H1 (cell line): ENCODE measurements at regions not wholly inside any gene's neighbourhood (a gene's known extent, or its start where the extent isn't known, plus 50 kb on each side); places are given as distances from the start of the nearest gene placed in this dataset.

Source experiments
- CTCF ChIA-PET: fragments of 300-600 bp; sonication (Branson Sonifier 250); formaldehyde crosslinking; loops from one replicate; lab custom pipeline; 2021; ENCODE audit not compliant: partially characterized antibody; lab: Charles Lee
- POLR2A ChIA-PET: fragments of 300-600 bp; sonication (Branson Sonifier 250); formaldehyde crosslinking; loops from one replicate; lab custom pipeline; 2021; ENCODE audit warnings: inconsistent platforms; ENCODE audit not compliant: partially characterized antibody; lab: Charles Lee
- DNase-seq, 2 experiments: peaks; one replicate each; pipeline versions ENCODE4 v3.0.0 to v3.0.0-alpha.2; 2010 to 2022; ENCODE audit warnings: low spot score in 2 of 2, low read depth in 1 of 2, mixed read lengths in 1 of 2
- FAIRE-seq: peaks from 2 replicates; lab custom pipeline; 2011; peaks lifted over from hg19 to GRCh38; lab: Jason Lieb, UNC
- H2AFZ ChIP-seq: 2 replicates; pipeline ENCODE4 v1.8.1; 2012; ENCODE audit warnings: low read length, inconsistent platforms
- H2AK5ac ChIP-seq: 2 replicates; pipeline ENCODE4 v1.6.1; 2013; ENCODE audit warnings: low read depth, low read length
- H2BK120ac ChIP-seq: replicated peaks from 2 replicates; pipeline ENCODE3; 2013; ENCODE audit warnings: low read depth, low read length, inconsistent platforms
- H2BK12ac ChIP-seq: 2 replicates; pipeline ENCODE4 v1.6.1; 2013; ENCODE audit warnings: low read depth, low read length
- H2BK15ac ChIP-seq: 2 replicates; pipeline ENCODE4 v1.6.1; 2013; ENCODE audit warnings: low read length
- H2BK20ac ChIP-seq: 2 replicates; pipeline ENCODE4 v1.6.1; 2013; ENCODE audit warnings: low read length
- H2BK5ac ChIP-seq: 2 replicates; pipeline ENCODE4 v1.6.1; 2013; ENCODE audit warnings: low read depth, low read length
- H3K14ac ChIP-seq: 2 replicates; pipeline ENCODE4 v1.6.1; 2013; ENCODE audit warnings: inconsistent platforms; ENCODE audit not compliant: insufficient read length
- H3K18ac ChIP-seq: 2 replicates; pipeline ENCODE4 v1.6.1; 2013; ENCODE audit warnings: low read length; ENCODE audit errors: extremely low read depth
- H3K23ac ChIP-seq: 2 replicates; pipeline ENCODE4 v1.6.1; 2013; ENCODE audit warnings: inconsistent platforms; ENCODE audit not compliant: insufficient read length
- H3K23me2 ChIP-seq: 2 replicates; pipeline ENCODE4 v1.6.1; 2013; ENCODE audit warnings: low read depth, low read length
- H3K27ac ChIP-seq: 2 replicates; pipeline ENCODE4 v1.6.1; 2011; ENCODE audit warnings: low read depth, low read length, inconsistent platforms
- H3K27me3 ChIP-seq, 4 experiments: replicated peaks in 1 of 4; 1 replicate in 1 of 4; 2 replicates in 3 of 4; pipeline versions ENCODE4 v1.6.1 to v1.8.1; 2011 to 2013; ENCODE audit warnings: low read length in 3 of 4, mild to moderate bottlenecking in 3 of 4, inconsistent platforms in 2 of 4, mixed read lengths in 2 of 4, moderate library complexity in 1 of 4; ENCODE audit not compliant: control insufficient read depth in 3 of 4, insufficient read depth in 3 of 4; ENCODE audit errors: extremely low read depth in 1 of 4
- H3K36me3 ChIP-seq, 4 experiments: 2 replicates each; pipeline versions ENCODE4 v1.6.1 to v1.8.1; 2011 to 2013; ENCODE audit warnings: mild to moderate bottlenecking in 4 of 4, low read length in 3 of 4, moderate library complexity in 2 of 4, control low read depth in 1 of 4, inconsistent platforms in 1 of 4; ENCODE audit not compliant: insufficient read depth in 4 of 4, control insufficient read depth in 2 of 4
- H3K4ac ChIP-seq: replicated peaks from 2 replicates; pipeline ENCODE3; 2013; ENCODE audit warnings: low read length, low read depth, mixed read lengths, inconsistent platforms; ENCODE audit not compliant: insufficient read length
- H3K4me1 ChIP-seq, 4 experiments: replicated peaks in 1 of 4; 1 replicate in 1 of 4; 2 replicates in 3 of 4; pipeline versions ENCODE4 v1.6.1 to v1.8.1; 2011 to 2013; ENCODE audit warnings: low read length in 3 of 4, inconsistent platforms in 2 of 4, mixed read lengths in 1 of 4; ENCODE audit not compliant: insufficient read depth in 4 of 4, control insufficient read depth in 3 of 4
- H3K4me2 ChIP-seq, 2 experiments: 2 replicates each; pipeline versions ENCODE4 v1.6.1 to v1.8.1; 2011 to 2013; ENCODE audit warnings: low read depth in 2 of 2, low read length in 2 of 2, control low read depth in 1 of 2, inconsistent platforms in 1 of 2, mild to moderate bottlenecking in 1 of 2; ENCODE audit not compliant: insufficient read depth in 1 of 2
- H3K4me3 ChIP-seq, 4 experiments: fragments of 200-600, 300-600 bp in 1 of 4; sonication (generic), shearing (Covaris generic), sonication (Bioruptor Twin) in 1 of 4; 2 replicates each; pipeline versions ENCODE4 v1.5.1 to v1.8.1; 2011 to 2016; ENCODE audit warnings: low read length in 4 of 4, low read depth in 3 of 4, control low read depth in 2 of 4, inconsistent platforms in 2 of 4, mild to moderate bottlenecking in 2 of 4, mixed read lengths in 1 of 4, moderate library complexity in 1 of 4; ENCODE audit not compliant: insufficient read depth in 2 of 4; ENCODE audit errors: extremely low read depth in 1 of 4
- H3K56ac ChIP-seq: replicated peaks from 2 replicates; pipeline ENCODE3; 2013; ENCODE audit warnings: low read depth, mild to moderate bottlenecking, mixed read lengths, low read length, inconsistent platforms; ENCODE audit not compliant: insufficient read length
- H3K79me1 ChIP-seq: 2 replicates; pipeline ENCODE4 v1.6.1; 2013; ENCODE audit warnings: low read depth, low read length, control low read depth
- H3K79me2 ChIP-seq, 2 experiments: 2 replicates each; pipeline versions ENCODE4 v1.6.1 to v1.8.1; 2012 to 2013; ENCODE audit warnings: low read length in 2 of 2, mild to moderate bottlenecking in 2 of 2, inconsistent platforms in 1 of 2; ENCODE audit not compliant: insufficient read depth in 2 of 2, control insufficient read depth in 1 of 2
- H3K9ac ChIP-seq, 4 experiments: replicated peaks in 1 of 4; 1 replicate in 1 of 4; 2 replicates in 3 of 4; pipeline versions ENCODE4 v1.6.1 to v1.8.1; 2011 to 2013; ENCODE audit warnings: low read depth in 3 of 4, low read length in 3 of 4, control low read depth in 2 of 4, mild to moderate bottlenecking in 2 of 4, moderate library complexity in 2 of 4, inconsistent platforms in 1 of 4; ENCODE audit errors: extremely low read depth in 1 of 4
- H3K9me3 ChIP-seq, 2 experiments: 2 replicates each; pipeline versions ENCODE4 v1.6.1 to v1.8.1; 2012 to 2013; ENCODE audit warnings: mild to moderate bottlenecking in 2 of 2, moderate library complexity in 2 of 2, control low read depth in 1 of 2, inconsistent platforms in 1 of 2, low read depth in 1 of 2, low read length in 1 of 2, mixed read lengths in 1 of 2; ENCODE audit not compliant: insufficient read depth in 2 of 2
- H4K20me1 ChIP-seq, 2 experiments: replicated peaks in 1 of 2; 2 replicates each; pipeline versions ENCODE3 to v1.8.1; 2011 to 2013; ENCODE audit warnings: inconsistent platforms in 2 of 2, low read length in 2 of 2, mild to moderate bottlenecking in 1 of 2; ENCODE audit not compliant: insufficient read depth in 2 of 2, control insufficient read depth in 1 of 2
- H4K5ac ChIP-seq: 2 replicates; pipeline ENCODE4 v1.6.1; 2013; ENCODE audit warnings: low read length, low read depth, mixed read lengths, inconsistent platforms; ENCODE audit not compliant: insufficient read length
- H4K8ac ChIP-seq: 2 replicates; pipeline ENCODE4 v1.8.0; 2013; ENCODE audit warnings: mild to moderate bottlenecking, moderate library complexity, low read length, inconsistent platforms; ENCODE audit not compliant: insufficient read depth; ENCODE audit errors: extremely low read depth
- H4K91ac ChIP-seq: replicated peaks from 2 replicates; pipeline ENCODE3; 2013; ENCODE audit warnings: low read length, mixed read lengths, inconsistent platforms; ENCODE audit not compliant: insufficient read length
- ATF2 ChIP-seq: IDR thresholded peaks from 2 replicates; pipeline ENCODE4 v1.6.1; 2012; ENCODE audit warnings: low read length, inconsistent platforms
- RXRA ChIP-seq: IDR thresholded peaks from 2 replicates; pipeline ENCODE4 v1.6.1; 2011; ENCODE audit warnings: low read depth, mild to moderate bottlenecking, low read length, moderate library complexity; ENCODE audit not compliant: insufficient read depth
- TCF12 ChIP-seq: IDR thresholded peaks from 2 replicates; pipeline ENCODE4 v1.6.1; 2011; ENCODE audit warnings: low read depth, mild to moderate bottlenecking, low read length
- WGBS, 2 experiments: shearing (Covaris generic) in 1 of 2; methylation state at CpG; one replicate each; pipeline versions ENCODE4 v1.1.6 to v1.1.7; 2013 to 2015; ENCODE audit warnings: low lambda C conversion rate in 2 of 2, mixed read lengths in 2 of 2, inconsistent platforms in 1 of 2, low coverage in 1 of 2, missing lambda C conversion rate in 1 of 2; ENCODE audit not compliant: insufficient replicate concordance in 2 of 2, insufficient coverage in 1 of 2, insufficient read length in 1 of 2; ENCODE audit errors: extremely low coverage in 1 of 2, missing lambda C conversion rate in 1 of 2; 5-methylcytosine and 5-hydroxymethylcytosine counted together

- H3K23ac ChIP-seq = no peak overlapping the region
- no peak for TF ChIP-seq TCF12
- TF ChIP-seq ATF2 = no peak
- TF ChIP-seq RXRA = no peak
- TF ChIP-seq, all 59 proteins: peak for 0
- Histone ChIP-seq H3K14ac (no peak overlapping the region), H2BK5ac (no peak overlapping the region), H3K18ac (no peak overlapping the region; the same call in 1 of the 2 replicates), H3K4me2 (no peak overlapping the region), H3K27me3 (no peaks in the 10 kb centered on the region), H3K79me2 (no peaks in the 10 kb centered on the region), H3K23me2 (no peaks in the 10 kb centered on the region), H3K79me1 (no peaks in the 10 kb centered on the region), H3K56ac (no peak overlapping the region), H4K20me1 (no peaks in the 10 kb centered on the region), H4K5ac (no peak overlapping the region), H2BK12ac (no peak overlapping the region), H2AFZ (no peak overlapping the region), H3K36me3 (no peaks in the 10 kb centered on the region), H3K27ac (no peak overlapping the region), H3K9ac (no peak overlapping the region), H4K8ac (no peak overlapping the region), H2AK5ac (no peak overlapping the region), H3K9me3 (no peaks in the 10 kb centered on the region), H2BK20ac (no peak overlapping the region), H3K4me1 (peaks cover 0 to 6% (median 1%) of the 10 kb centered on the region in 4 experiments; a peak in 3 of 7 replicates), H3K4ac (no peak overlapping the region), H3K4me3 (no peak overlapping the region), H4K91ac (no peak overlapping the region), H2BK120ac (no peak overlapping the region), H2BK15ac (no peak overlapping the region)
- FAIRE-seq (peak; percentile 24), DNase-seq (no peak)
- ChIA-PET POLR2A (no interaction called here), CTCF (no interaction called here)
- WGBS, 2 experiments = 94% methylated on average over 7 of the region's 11 CpGs; no CpG with 5 or more reads in 1 of the 2 experiments
These were observed 205.7 kb downstream of the SOX3 start for GRCh38 chrX:140298960-140299825.
